NCI-H510A (cell line): ENCODE measurements at regions not wholly inside any gene's neighbourhood (a gene's known extent, or its start where the extent isn't known, plus 50 kb on each side); places are given as distances from the start of the nearest gene placed in this dataset.

Experiments
- DNase-seq: peaks from one replicate; lab custom pipeline; 2025; lab: John Stamatoyannopoulos, UW

GRCh38 chr5:125776656-125777139 is 646.5 kb upstream of the GRAMD2B start:
- no peak for DNase-seq

- no peak for DNase-seq
Measured at GRCh38 chr5:125778791-125779190, 644.4 kb upstream of the GRAMD2B start.

- no peak for DNase-seq
Measured at GRCh38 chr5:125785407-125785806, 637.8 kb upstream of the GRAMD2B start.

DNA sequence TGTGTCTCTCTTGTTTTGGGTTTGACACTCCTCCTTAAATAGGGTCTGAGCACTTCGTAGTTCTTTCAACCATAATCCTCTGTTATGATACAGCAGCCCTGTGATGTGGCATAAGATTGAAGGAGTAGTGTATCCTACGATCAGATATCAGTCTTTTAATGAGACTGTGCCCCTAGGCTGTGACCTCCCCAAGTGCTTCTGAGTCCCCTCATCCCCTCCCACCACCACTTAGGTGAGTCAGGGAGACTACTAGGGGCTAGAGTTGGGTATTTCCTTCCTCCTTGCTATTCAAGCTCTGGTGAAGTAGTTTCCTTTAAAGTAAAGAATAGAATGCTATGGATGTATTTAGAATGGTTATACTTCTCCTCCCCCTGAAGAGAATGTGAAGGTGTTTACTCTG is 637.2 kb upstream of the GRAMD2B start:
- DNase-seq, result no peak

GRCh38 chr5:125793470-125793869 is 629.7 kb upstream of the GRAMD2B start:
- DNase-seq, result no peak

GRCh38 chr5:125794922-125795321 is 628.3 kb upstream of the GRAMD2B start:
- no peak for DNase-seq

GRCh38 chr5:125798307-125798706 is 624.9 kb upstream of the GRAMD2B start:
- no peak for DNase-seq

GRCh38 chr5:125812651-125813050 is 610.6 kb upstream of the GRAMD2B start:
- DNase-seq, result no peak

DNA sequence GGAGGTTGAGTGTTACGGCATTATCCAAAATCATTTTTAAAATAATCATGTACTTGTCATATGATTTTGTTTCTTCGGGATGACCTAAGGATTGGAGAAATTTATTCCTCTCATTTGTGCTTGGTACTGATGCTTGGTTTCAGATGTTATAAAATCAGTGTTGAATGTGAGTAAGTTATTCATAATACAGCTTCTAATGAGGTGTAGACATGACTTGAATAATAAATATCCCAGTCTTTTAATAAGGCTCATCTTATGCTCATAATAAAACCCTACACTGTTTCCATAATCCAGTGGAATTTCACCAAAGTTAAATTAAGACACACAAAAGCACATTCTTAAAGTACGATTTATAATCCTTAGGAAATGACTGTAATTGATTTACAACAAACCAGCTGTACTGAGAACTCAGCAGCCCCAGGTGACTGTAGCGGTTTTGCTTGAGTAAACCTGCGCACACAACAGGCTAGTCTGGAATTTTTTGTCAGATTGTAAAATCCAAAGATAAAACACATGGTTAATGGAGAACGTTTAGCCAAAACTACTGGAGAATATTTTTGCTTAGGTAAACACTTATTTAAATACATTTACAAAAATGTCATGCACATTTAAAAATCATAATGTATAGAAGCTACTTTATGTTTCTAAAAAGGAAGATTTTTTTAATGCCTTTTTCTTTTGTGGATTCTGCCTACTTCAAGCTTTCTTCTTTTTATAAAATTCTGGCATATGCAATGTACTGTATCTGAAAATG is 609.8 kb upstream of the GRAMD2B start:
- DNase-seq, result no peak

- DNase-seq, result no peak
Measured at GRCh38 chr5:125814119-125814518, 609.1 kb upstream of the GRAMD2B start.

DNA sequence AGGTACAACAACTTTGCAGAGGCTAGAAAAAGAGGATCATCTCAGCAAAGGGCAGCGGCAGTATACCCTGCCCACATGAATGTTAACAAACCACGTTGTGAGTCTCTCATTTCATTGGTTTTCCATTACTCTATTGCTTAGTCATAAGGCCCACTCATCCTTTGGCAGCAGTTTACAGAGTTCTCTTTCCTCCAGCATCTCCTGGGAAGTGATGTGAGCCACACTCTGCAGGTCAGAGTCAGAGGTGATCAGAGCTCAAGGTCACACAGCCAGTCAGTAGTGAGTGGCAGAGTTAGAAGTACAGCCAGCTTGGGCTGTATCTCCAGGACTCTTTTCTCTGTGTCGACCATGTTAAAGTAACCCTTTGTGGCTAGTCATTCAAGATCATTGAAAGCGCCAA is 599.6 kb upstream of the GRAMD2B start:
- DNase-seq, result no peak

DNA sequence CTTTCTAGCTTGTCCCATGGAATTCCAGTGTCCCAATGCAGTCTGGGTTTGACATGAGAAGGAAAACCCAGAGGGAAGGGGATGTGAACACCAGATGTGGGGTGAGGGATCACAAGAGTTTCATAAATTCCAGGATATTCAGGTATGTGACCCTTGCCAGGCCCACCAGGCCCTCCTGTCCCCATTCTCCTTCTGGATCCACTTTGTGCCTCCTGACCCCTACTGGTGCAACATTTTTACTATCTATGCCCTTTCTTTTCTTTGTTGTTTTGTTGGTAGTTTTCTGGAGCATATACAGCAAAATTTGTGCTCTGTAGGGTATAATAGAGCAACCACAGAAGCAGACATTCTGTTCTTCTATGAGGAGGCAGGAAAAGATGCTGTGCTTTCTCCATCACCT is 597.0 kb upstream of the GRAMD2B start:
- no peak for DNase-seq

DNA sequence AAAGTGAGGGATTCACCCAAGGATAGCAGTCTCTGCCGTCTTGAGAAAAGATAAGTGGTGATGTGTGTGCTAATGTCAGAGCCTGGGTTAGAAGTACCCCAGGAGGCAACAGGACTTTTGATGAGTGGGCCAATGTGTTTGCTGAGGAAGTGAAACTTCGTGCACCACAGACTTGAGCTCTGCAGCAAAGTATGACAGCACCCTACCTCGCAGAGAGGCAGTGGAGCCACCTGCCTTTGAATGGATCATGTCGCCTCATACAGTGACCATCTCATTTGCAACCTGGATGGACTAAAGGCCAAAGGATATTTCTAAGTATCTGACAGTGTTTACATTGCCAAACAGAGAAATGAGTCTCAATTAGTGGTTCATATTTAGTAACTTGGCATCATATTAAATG is 593.9 kb upstream of the GRAMD2B start:
- DNase-seq, result no peak

GRCh38 chr5:125833398-125833797 is 589.8 kb upstream of the GRAMD2B start:
- no peak for DNase-seq

- no peak for DNase-seq
Measured at GRCh38 chr5:125834438-125835115, 588.6 kb upstream of the GRAMD2B start.

- no peak for DNase-seq
Measured at GRCh38 chr5:125835293-125836172, 587.7 kb upstream of the GRAMD2B start.

- DNase-seq, result no peak
Measured at GRCh38 chr5:125836256-125836655, 587.0 kb upstream of the GRAMD2B start.

DNA sequence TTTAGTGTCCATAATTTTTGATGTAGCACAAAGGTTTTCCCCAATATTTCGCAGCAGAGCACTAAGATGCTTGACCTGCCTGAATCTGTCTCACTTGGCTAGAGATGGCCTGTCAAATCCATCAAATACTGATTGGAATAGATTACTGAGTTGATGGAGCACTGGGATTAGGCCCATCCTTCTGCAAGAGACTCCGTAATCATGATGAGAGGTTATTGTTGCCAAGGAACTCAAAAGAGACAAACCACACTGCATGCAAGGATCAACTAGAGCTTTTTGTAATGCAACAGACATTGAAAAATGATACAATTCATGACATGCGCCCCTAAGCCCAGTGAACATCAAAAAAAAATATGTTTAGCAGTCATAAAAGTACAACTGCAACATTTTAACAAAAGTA is 585.3 kb upstream of the GRAMD2B start:
- no peak for DNase-seq

- DNase-seq, result no peak
Measured at GRCh38 chr5:125847561-125847960, 575.6 kb upstream of the GRAMD2B start.

- no peak for DNase-seq
Measured at GRCh38 chr5:125848751-125849150, 574.5 kb upstream of the GRAMD2B start.

GRCh38 chr5:125856949-125857348 is 566.3 kb upstream of the GRAMD2B start:
- no peak for DNase-seq

GRCh38 chr5:125863579-125863978 is 559.6 kb upstream of the GRAMD2B start:
- DNase-seq, result no peak
